Liver (tissue), 3 donors: ENCODE measurements at regions not wholly inside any gene's neighbourhood (a gene's known extent, or its start where the extent isn't known, plus 50 kb on each side); places are given as distances from the start of the nearest gene placed in this dataset.

Experiments used
- FOXA1 ChIP-seq: IDR thresholded peaks from 2 replicates; pipeline ENCODE4 v1.6.1; 2016; ENCODE audit warnings: antibody characterized with exemption
- GABPA ChIP-seq, 2 donors: IDR thresholded peaks in 1 of 2; conservative IDR thresholded peaks in 1 of 2; 2 replicates each; pipeline ENCODE4 v1.6.1; 2016; ENCODE audit warnings: antibody characterized with exemption in 2 of 2, mild to moderate bottlenecking in 1 of 2, moderate library complexity in 1 of 2
- HNF4A ChIP-seq, 2 donors: conservative IDR thresholded peaks; 2 replicates each; pipeline ENCODE4 v1.6.1; 2016; ENCODE audit warnings: antibody characterized with exemption in 2 of 2, mild to moderate bottlenecking in 2 of 2
- MAX ChIP-seq: IDR thresholded peaks from 2 replicates; pipeline ENCODE4 v1.6.1; 2016; ENCODE audit warnings: antibody characterized with exemption
- RAD21 ChIP-seq, 2 donors: IDR thresholded peaks; 2 replicates each; pipeline ENCODE4 v1.6.1; 2016; ENCODE audit warnings: antibody characterized with exemption in 2 of 2, mild to moderate bottlenecking in 2 of 2
- REST ChIP-seq: IDR thresholded peaks from 2 replicates; pipeline ENCODE4 v1.6.1; 2016; ENCODE audit warnings: antibody characterized with exemption, mild to moderate bottlenecking
- RXRA ChIP-seq, 2 donors: IDR thresholded peaks; 2 replicates each; pipeline ENCODE4 v1.6.1; 2017 to 2018; ENCODE audit warnings: antibody characterized with exemption in 2 of 2, mild to moderate bottlenecking in 1 of 2
- SP1 ChIP-seq: IDR thresholded peaks from 2 replicates; pipeline ENCODE4 v1.6.1; 2018; ENCODE audit warnings: antibody characterized with exemption, mild to moderate bottlenecking
- TAF1 ChIP-seq: conservative IDR thresholded peaks from 2 replicates; pipeline ENCODE4 v1.6.1; 2016; ENCODE audit warnings: antibody characterized with exemption, mild to moderate bottlenecking
- TF ChIP-seq, protein P1 (sequence below): fragments of 150-350 bp; IDR thresholded peaks from 2 replicates; pipeline ENCODE4 v1.5.1; 2017; ENCODE audit warnings: improper control_type of control experiment, low read depth, low read length; ENCODE audit not compliant: missing input control
- donor health status: healthy.
- donor health status: healthy.

- TF ChIP-seq, protein P1, sequence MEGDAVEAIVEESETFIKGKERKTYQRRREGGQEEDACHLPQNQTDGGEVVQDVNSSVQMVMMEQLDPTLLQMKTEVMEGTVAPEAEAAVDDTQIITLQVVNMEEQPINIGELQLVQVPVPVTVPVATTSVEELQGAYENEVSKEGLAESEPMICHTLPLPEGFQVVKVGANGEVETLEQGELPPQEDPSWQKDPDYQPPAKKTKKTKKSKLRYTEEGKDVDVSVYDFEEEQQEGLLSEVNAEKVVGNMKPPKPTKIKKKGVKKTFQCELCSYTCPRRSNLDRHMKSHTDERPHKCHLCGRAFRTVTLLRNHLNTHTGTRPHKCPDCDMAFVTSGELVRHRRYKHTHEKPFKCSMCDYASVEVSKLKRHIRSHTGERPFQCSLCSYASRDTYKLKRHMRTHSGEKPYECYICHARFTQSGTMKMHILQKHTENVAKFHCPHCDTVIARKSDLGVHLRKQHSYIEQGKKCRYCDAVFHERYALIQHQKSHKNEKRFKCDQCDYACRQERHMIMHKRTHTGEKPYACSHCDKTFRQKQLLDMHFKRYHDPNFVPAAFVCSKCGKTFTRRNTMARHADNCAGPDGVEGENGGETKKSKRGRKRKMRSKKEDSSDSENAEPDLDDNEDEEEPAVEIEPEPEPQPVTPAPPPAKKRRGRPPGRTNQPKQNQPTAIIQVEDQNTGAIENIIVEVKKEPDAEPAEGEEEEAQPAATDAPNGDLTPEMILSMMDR: no peak
- TF ChIP-seq SP1 (no peak), HNF4A (conservative IDR thresholded peaks at IDR 0.05) (no peak), MAX (no peak), GABPA (IDR thresholded peaks at IDR 0.05 in 1 of 2, conservative IDR thresholded peaks at IDR 0.05 in 1 of 2) (no peak), RXRA (IDR thresholded peaks at IDR 0.05) (no peak), REST (no peak), FOXA1 (no peak), TAF1 (no peak), RAD21 (IDR thresholded peaks at IDR 0.05) (no peak)
Observed at GRCh38 chr16:85534536-85535351, 78.4 kb upstream of the GSE1 start.
